Mucosa of stomach (tissue), 1 donor: ENCODE measurements at regions not wholly inside any gene's neighbourhood (a gene's known extent, or its start where the extent isn't known, plus 50 kb on each side); places are given as distances from the start of the nearest gene placed in this dataset.

Experiments used
- H3K27me3 ChIP-seq: one replicate; pipeline ENCODE4 v1.7.0; 2013; ENCODE audit warnings: mild to moderate bottlenecking, low read length; ENCODE audit not compliant: control insufficient read depth, insufficient read depth
- H3K36me3 ChIP-seq: one replicate; pipeline ENCODE4 v1.7.0; 2013; ENCODE audit warnings: low read length; ENCODE audit not compliant: control insufficient read depth, insufficient read depth
- H3K4me1 ChIP-seq: one replicate; pipeline ENCODE4 v1.7.0; 2013; ENCODE audit warnings: mild to moderate bottlenecking, low read length; ENCODE audit not compliant: control insufficient read depth, insufficient read depth
- H3K4me3 ChIP-seq: one replicate; pipeline ENCODE4 v1.7.0; 2013; ENCODE audit warnings: low read length
- H3K9ac ChIP-seq: one replicate; pipeline ENCODE4 v1.7.0; 2013; ENCODE audit warnings: mild to moderate bottlenecking, low read length, moderate library complexity
- H3K9me3 ChIP-seq: one replicate; pipeline ENCODE4 v1.7.0; 2013; ENCODE audit warnings: mild to moderate bottlenecking, low read length, moderate library complexity; ENCODE audit not compliant: control insufficient read depth
- donor health status: Pancreatic carcinoma.

- Histone ChIP-seq H3K4me1 (peaks cover 7% of the 10 kb centered on the region), H3K9me3 (no peaks in the 10 kb centered on the region), H3K9ac (no peak overlapping the region), H3K27me3 (no peaks in the 10 kb centered on the region), H3K36me3 (no peaks in the 10 kb centered on the region), H3K4me3 (no peak overlapping the region)
Measured at GRCh38 chr10:20963721-20964595, 66.8 kb upstream of the NEBL start.

GRCh38 chr10:20963056-20963455, 65.9 kb upstream of the NEBL start:
- no peaks in the 10 kb centered on the region for H3K9me3 ChIP-seq
- no peak overlapping the region for H3K4me3 ChIP-seq
- H3K27me3 ChIP-seq: no peaks in the 10 kb centered on the region
- H3K9ac ChIP-seq: no peak overlapping the region
- peaks cover 7% of the 10 kb centered on the region for H3K4me1 ChIP-seq
- no peaks in the 10 kb centered on the region for H3K36me3 ChIP-seq

- Histone ChIP-seq H3K9me3 (no peaks in the 10 kb centered on the region), H3K4me1 (peaks cover 7% of the 10 kb centered on the region), H3K27me3 (no peaks in the 10 kb centered on the region), H3K36me3 (no peaks in the 10 kb centered on the region), H3K9ac (no peak overlapping the region), H3K4me3 (no peak overlapping the region)
Measured at GRCh38 chr10:20962165-20962564, 65.1 kb upstream of the NEBL start.

GRCh38 chr10:20959242-20959641, 62.1 kb upstream of the NEBL start:
- Histone ChIP-seq H3K36me3 (no peaks in the 10 kb centered on the region), H3K9me3 (no peaks in the 10 kb centered on the region), H3K27me3 (no peaks in the 10 kb centered on the region), H3K9ac (no peak overlapping the region), H3K4me3 (no peak overlapping the region), H3K4me1 (peaks cover 7% of the 10 kb centered on the region)

- peaks cover 7% of the 10 kb centered on the region for H3K4me1 ChIP-seq
Measured at GRCh38 chr10:20958764-20959163, 61.7 kb upstream of the NEBL start.

GRCh38 chr10:20958225-20958624, 61.1 kb upstream of the NEBL start:
- H3K4me1 ChIP-seq: peaks cover 7% of the 10 kb centered on the region
- H3K4me3 ChIP-seq: no peak overlapping the region
- H3K36me3 ChIP-seq: no peaks in the 10 kb centered on the region
- H3K9me3 ChIP-seq: no peaks in the 10 kb centered on the region
- H3K9ac ChIP-seq: no peak overlapping the region
- no peaks in the 10 kb centered on the region for H3K27me3 ChIP-seq

More at GRCh38 chr10:20958764-20959163, 61.7 kb upstream of the NEBL start:
- no peaks in the 10 kb centered on the region for H3K27me3 ChIP-seq
- H3K36me3 ChIP-seq: no peaks in the 10 kb centered on the region
- no peaks in the 10 kb centered on the region for H3K9me3 ChIP-seq
- no peak overlapping the region for H3K4me3 ChIP-seq
- H3K9ac ChIP-seq: no peak overlapping the region

- H3K27me3 ChIP-seq: no peaks in the 10 kb centered on the region
- H3K4me1 ChIP-seq: peaks cover 7% of the 10 kb centered on the region
- H3K36me3 ChIP-seq: no peaks in the 10 kb centered on the region
- no peak overlapping the region for H3K4me3 ChIP-seq
- no peak overlapping the region for H3K9ac ChIP-seq
- H3K9me3 ChIP-seq: no peaks in the 10 kb centered on the region
Measured at GRCh38 chr10:20957744-20958143, 60.6 kb upstream of the NEBL start.

- H3K9me3 ChIP-seq: no peaks in the 10 kb centered on the region
- no peaks in the 10 kb centered on the region for H3K36me3 ChIP-seq
- no peak overlapping the region for H3K4me3 ChIP-seq
Measured at GRCh38 chr10:20956843-20957242, 59.7 kb upstream of the NEBL start.

GRCh38 chr10:20955355-20955893, 58.3 kb upstream of the NEBL start:
- Histone ChIP-seq H3K27me3 (no peaks in the 10 kb centered on the region), H3K4me3 (no peak overlapping the region), H3K36me3 (no peaks in the 10 kb centered on the region), H3K4me1 (no peaks in the 10 kb centered on the region), H3K9me3 (no peaks in the 10 kb centered on the region), H3K9ac (no peak overlapping the region)

More at GRCh38 chr10:20956843-20957242, 59.7 kb upstream of the NEBL start:
- Histone ChIP-seq H3K4me1 (peaks cover 3% of the 10 kb centered on the region), H3K9ac (no peak overlapping the region), H3K27me3 (no peaks in the 10 kb centered on the region)

- Histone ChIP-seq H3K27me3 (no peaks in the 10 kb centered on the region), H3K9ac (no peak overlapping the region), H3K4me3 (no peak overlapping the region), H3K36me3 (no peaks in the 10 kb centered on the region), H3K4me1 (no peaks in the 10 kb centered on the region), H3K9me3 (no peaks in the 10 kb centered on the region)
Measured at GRCh38 chr10:20954519-20954918, 57.4 kb upstream of the NEBL start.

- Histone ChIP-seq H3K4me1 (no peaks in the 10 kb centered on the region), H3K27me3 (no peaks in the 10 kb centered on the region), H3K36me3 (no peaks in the 10 kb centered on the region), H3K4me3 (no peak overlapping the region), H3K9me3 (no peaks in the 10 kb centered on the region), H3K9ac (no peak overlapping the region)
Measured at GRCh38 chr10:20953120-20953519, 56.0 kb upstream of the NEBL start.

GRCh38 chr10:20949967-20950366, 52.9 kb upstream of the NEBL start:
- no peaks in the 10 kb centered on the region for H3K27me3 ChIP-seq
- no peak overlapping the region for H3K9ac ChIP-seq
- no peaks in the 10 kb centered on the region for H3K36me3 ChIP-seq
- H3K4me1 ChIP-seq: no peaks in the 10 kb centered on the region
- no peaks in the 10 kb centered on the region for H3K9me3 ChIP-seq
- no peak overlapping the region for H3K4me3 ChIP-seq
